KMS-11 (cell line): ENCODE measurements at regions not wholly inside any gene's neighbourhood (a gene's known extent, or its start where the extent isn't known, plus 50 kb on each side); places are given as distances from the start of the nearest gene placed in this dataset.

Experiments
- H2AFZ ChIP-seq: fragments of 200-600 bp; sonication (generic); 2 replicates; pipeline ENCODE4 v1.6.1; 2016; ENCODE audit warnings: antibody characterized with exemption, mixed run types, low read depth
- H3K27ac ChIP-seq: fragments of 200-600 bp; sonication (generic); 2 replicates; pipeline ENCODE4 v1.6.1; 2016; ENCODE audit warnings: mild to moderate bottlenecking, mixed run types
- H3K27me3 ChIP-seq: fragments of 200-600 bp; sonication (generic); 2 replicates; pipeline ENCODE4 v1.6.1; 2017; ENCODE audit warnings: mild to moderate bottlenecking, low read depth, mixed run types, moderate library complexity; ENCODE audit not compliant: insufficient read depth
- H3K36me3 ChIP-seq: fragments of 200-600 bp; sonication (generic); 2 replicates; pipeline ENCODE4 v1.6.1; 2017; ENCODE audit warnings: mild to moderate bottlenecking, mixed run types; ENCODE audit not compliant: insufficient read depth
- H3K4me1 ChIP-seq: fragments of 200-600 bp; sonication (generic); 2 replicates; pipeline ENCODE4 v1.6.1; 2016; ENCODE audit warnings: mild to moderate bottlenecking, low read depth, mixed run types; ENCODE audit not compliant: poor library complexity, severe bottlenecking
- H3K4me2 ChIP-seq: fragments of 200-600 bp; sonication (generic); 2 replicates; pipeline ENCODE4 v1.7.0; 2016; ENCODE audit warnings: mild to moderate bottlenecking, mixed run types
- H3K4me3 ChIP-seq: fragments of 200-600 bp; sonication (generic); IDR thresholded peaks from 2 replicates; pipeline ENCODE4 v1.6.1; 2017; ENCODE audit warnings: low read depth, low read length, mixed read lengths; ENCODE audit not compliant: insufficient read depth
- H3K79me2 ChIP-seq: fragments of 200-600 bp; sonication (generic); 2 replicates; pipeline ENCODE4 v1.6.1; 2016; ENCODE audit warnings: low read depth, mixed run types; ENCODE audit not compliant: insufficient read depth
- H3K9ac ChIP-seq: fragments of 200-600 bp; sonication (generic); 2 replicates; pipeline ENCODE4 v1.6.1; 2016; ENCODE audit warnings: mild to moderate bottlenecking, mixed run types
- H4K20me1 ChIP-seq: fragments of 200-600 bp; sonication (generic); 2 replicates; pipeline ENCODE4 v1.6.1; 2016; ENCODE audit warnings: mild to moderate bottlenecking, mixed run types; ENCODE audit not compliant: insufficient read depth
- TF ChIP-seq, protein P1 (sequence below): fragments of 200-600 bp; sonication (generic); conservative IDR thresholded peaks from 2 replicates; pipeline ENCODE4 v1.6.1; 2017; ENCODE audit warnings: low read depth, mild to moderate bottlenecking, antibody characterized with exemption, low read length, moderate library complexity, mixed read lengths

DNA sequence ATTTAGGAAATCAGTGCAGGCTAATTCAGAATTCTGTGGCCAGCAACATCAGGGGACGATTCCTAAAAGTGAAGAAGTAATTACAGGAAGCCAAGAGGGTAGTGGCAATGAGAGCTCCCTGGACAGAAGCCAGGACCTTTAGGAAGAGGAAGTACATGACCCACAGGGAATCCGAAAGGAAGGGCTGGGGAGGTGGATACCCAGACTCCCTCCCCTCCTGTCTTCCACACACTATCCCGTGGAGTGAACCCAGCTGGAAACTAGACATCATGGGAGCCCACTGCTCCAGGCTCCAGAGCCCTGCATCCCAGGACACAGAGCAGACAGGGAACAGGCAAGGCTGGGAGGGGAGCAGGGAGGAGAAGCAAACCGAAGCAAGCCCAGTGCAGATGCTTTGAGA, 83.0 kb downstream of the SNX5 start:
- H3K4me2 ChIP-seq, result no peak overlapping the region
- H3K4me3 ChIP-seq, result no peak overlapping the region
- H4K20me1 ChIP-seq, result no peaks in the 10 kb centered on the region
- H3K36me3 ChIP-seq, result no peaks in the 10 kb centered on the region
- no peak overlapping the region for H2AFZ ChIP-seq
- no peaks in the 10 kb centered on the region for H3K79me2 ChIP-seq
- TF ChIP-seq, protein P1, sequence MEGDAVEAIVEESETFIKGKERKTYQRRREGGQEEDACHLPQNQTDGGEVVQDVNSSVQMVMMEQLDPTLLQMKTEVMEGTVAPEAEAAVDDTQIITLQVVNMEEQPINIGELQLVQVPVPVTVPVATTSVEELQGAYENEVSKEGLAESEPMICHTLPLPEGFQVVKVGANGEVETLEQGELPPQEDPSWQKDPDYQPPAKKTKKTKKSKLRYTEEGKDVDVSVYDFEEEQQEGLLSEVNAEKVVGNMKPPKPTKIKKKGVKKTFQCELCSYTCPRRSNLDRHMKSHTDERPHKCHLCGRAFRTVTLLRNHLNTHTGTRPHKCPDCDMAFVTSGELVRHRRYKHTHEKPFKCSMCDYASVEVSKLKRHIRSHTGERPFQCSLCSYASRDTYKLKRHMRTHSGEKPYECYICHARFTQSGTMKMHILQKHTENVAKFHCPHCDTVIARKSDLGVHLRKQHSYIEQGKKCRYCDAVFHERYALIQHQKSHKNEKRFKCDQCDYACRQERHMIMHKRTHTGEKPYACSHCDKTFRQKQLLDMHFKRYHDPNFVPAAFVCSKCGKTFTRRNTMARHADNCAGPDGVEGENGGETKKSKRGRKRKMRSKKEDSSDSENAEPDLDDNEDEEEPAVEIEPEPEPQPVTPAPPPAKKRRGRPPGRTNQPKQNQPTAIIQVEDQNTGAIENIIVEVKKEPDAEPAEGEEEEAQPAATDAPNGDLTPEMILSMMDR, result no peak
- H3K27me3 ChIP-seq, result no peaks in the 10 kb centered on the region
- no peak overlapping the region for H3K9ac ChIP-seq
- no peaks in the 10 kb centered on the region for H3K4me1 ChIP-seq
- H3K27ac ChIP-seq, result no peak overlapping the region

DNA sequence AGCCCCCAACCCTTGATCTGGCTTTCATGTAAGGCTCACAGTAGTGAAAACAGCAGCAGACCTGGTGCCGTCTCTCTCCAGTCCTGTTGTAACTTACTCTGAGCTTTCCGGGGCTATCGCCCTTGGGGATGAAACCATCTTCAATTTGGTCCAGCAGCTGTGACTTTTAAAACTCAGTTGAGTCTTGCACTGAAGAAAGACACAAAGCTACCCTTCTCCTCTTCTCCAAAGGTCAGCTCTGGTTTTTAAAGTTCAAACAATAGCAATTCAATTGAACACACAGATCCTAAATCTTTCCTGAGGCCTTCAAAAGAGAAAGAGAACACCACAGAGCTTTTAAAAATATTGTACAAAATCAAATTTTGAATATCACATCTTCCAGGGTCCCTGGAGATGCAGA, 83.5 kb downstream of the SNX5 start:
- Histone ChIP-seq H3K4me2 (no peak overlapping the region), H3K27ac (no peak overlapping the region), H3K9ac (no peak overlapping the region), H3K36me3 (no peaks in the 10 kb centered on the region), H3K27me3 (no peaks in the 10 kb centered on the region), H3K4me3 (no peak overlapping the region), H3K79me2 (no peaks in the 10 kb centered on the region), H2AFZ (no peak overlapping the region), H4K20me1 (no peaks in the 10 kb centered on the region), H3K4me1 (no peaks in the 10 kb centered on the region)
- TF ChIP-seq, protein P1, result no peak

DNA sequence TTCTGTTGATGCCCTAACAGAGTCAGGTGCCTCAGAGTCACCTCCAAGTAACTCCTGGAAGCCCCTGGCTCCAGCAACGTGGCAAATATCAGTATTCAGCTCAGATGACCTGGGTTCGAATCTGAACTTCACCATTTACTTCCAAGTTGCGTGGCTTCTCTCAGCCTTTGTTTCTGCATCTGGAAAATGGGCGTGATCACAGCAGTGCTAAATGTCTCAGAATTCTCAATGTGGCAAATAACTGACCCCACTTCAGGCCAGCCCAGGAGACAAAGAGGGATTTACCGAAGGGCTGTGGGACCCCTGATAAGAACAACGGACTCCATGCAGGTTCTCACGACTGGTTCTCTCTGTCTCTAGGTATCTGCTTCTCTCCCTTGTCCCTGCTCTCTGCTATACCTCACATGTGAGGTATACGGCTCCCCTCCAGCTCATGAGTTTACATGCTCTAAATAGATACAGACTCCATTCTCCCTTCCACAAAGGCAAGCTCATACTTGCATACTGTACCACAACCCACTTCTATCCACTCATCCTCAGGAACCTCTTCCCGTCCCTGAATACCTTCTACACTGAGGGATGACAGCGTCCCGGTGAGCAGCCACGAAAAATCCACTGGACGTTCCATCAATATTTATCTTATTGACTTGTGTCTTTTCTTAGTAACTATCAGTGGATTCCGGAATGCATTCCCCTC, 84.1 kb downstream of the SNX5 start:
- Histone ChIP-seq H3K4me3 (no peak overlapping the region), H3K9ac (no peak overlapping the region), H3K27me3 (no peaks in the 10 kb centered on the region), H3K4me2 (no peak overlapping the region), H3K36me3 (no peaks in the 10 kb centered on the region), H3K79me2 (no peaks in the 10 kb centered on the region), H3K27ac (no peak overlapping the region), H3K4me1 (no peaks in the 10 kb centered on the region), H4K20me1 (no peaks in the 10 kb centered on the region), H2AFZ (no peak overlapping the region)
- TF ChIP-seq, protein P1, result no peak

DNA sequence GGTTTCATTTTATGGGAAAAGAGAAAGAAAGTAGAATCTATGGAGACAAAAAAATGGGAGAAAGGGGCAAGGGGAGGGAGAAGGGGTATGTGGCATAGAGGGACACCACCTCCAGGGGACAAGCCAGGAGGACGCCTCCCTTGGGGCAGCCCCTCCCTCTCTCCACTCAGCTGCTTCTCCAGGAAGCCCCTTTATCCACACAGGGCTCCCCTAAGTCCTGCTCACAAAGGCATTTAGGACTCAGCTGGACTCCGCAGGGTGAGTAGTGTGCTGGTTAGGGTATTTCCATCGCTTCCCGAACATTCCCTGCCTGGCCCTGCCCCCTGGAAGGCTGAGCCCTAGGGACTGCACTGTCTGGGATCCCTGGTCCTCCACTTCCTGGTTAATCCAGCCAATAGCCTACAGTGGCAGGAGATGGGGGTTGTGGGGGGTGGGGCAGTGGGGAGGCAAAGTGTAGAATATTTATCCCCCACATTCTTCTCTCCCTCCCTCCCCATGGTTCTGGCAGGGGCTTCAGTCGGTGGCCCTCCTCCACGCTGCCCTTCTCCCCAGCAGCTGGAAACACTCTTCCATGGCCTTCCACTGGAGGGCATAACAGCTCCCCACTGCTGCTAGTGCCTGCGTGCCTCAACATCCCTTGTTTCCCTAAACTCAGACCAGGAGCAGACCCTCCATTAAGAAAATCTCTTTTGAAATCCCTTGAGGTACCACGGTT, 84.8 kb downstream of the SNX5 start:
- H3K27me3 ChIP-seq, result no peaks in the 10 kb centered on the region
- H3K9ac ChIP-seq, result no peak overlapping the region

More for the DNA sequence above, 84.8 kb downstream of the SNX5 start:
- H4K20me1 ChIP-seq, result no peaks in the 10 kb centered on the region
- H3K4me3 ChIP-seq, result no peak overlapping the region
- H3K4me2 ChIP-seq, result no peak overlapping the region
- no peak overlapping the region for H2AFZ ChIP-seq
- no peaks in the 10 kb centered on the region for H3K79me2 ChIP-seq
- H3K36me3 ChIP-seq, result no peaks in the 10 kb centered on the region
- TF ChIP-seq, protein P1, result no peak
- H3K4me1 ChIP-seq, result peaks cover 6% of the 10 kb centered on the region
- H3K27ac ChIP-seq, result no peak overlapping the region
